IPS-20b (cell line): ENCODE measurements at regions not wholly inside any gene's neighbourhood (a gene's known extent, or its start where the extent isn't known, plus 50 kb on each side); places are given as distances from the start of the nearest gene placed in this dataset.

Experiments
- H3K27ac ChIP-seq: one replicate; pipeline ENCODE4 v1.5.1; 2013; ENCODE audit warnings: low read length
- H3K27me3 ChIP-seq: 2 replicates; pipeline ENCODE4 v1.6.1; 2013; ENCODE audit warnings: mild to moderate bottlenecking, low read length, inconsistent platforms; ENCODE audit not compliant: insufficient read depth
- H3K36me3 ChIP-seq: 2 replicates; pipeline ENCODE4 v1.6.1; 2013; ENCODE audit warnings: low read depth, mild to moderate bottlenecking, inconsistent platforms, low read length, moderate library complexity; ENCODE audit not compliant: insufficient read depth
- H3K4me1 ChIP-seq: 2 replicates; pipeline ENCODE4 v1.6.1; 2013; ENCODE audit warnings: mild to moderate bottlenecking, control low read depth, inconsistent platforms, low read length, moderate library complexity; ENCODE audit not compliant: insufficient read depth
- H3K4me3 ChIP-seq: 2 replicates; pipeline ENCODE4 v1.5.1; 2013; ENCODE audit warnings: mild to moderate bottlenecking, low read length, inconsistent platforms
- H3K9ac ChIP-seq: 2 replicates; pipeline ENCODE4 v1.6.1; 2013; ENCODE audit warnings: low read depth, mild to moderate bottlenecking, inconsistent platforms, low read length, moderate library complexity
- H3K9me3 ChIP-seq: 2 replicates; pipeline ENCODE4 v1.6.1; 2013; ENCODE audit warnings: mild to moderate bottlenecking, low read depth, low read length, inconsistent platforms; ENCODE audit not compliant: insufficient read depth

- no peaks in the 10 kb centered on the region for H3K4me1 ChIP-seq
- H3K36me3 ChIP-seq = no peaks in the 10 kb centered on the region
- no peaks in the 10 kb centered on the region for H3K9me3 ChIP-seq
- H3K27ac ChIP-seq = no peak overlapping the region
- H3K9ac ChIP-seq = no peak overlapping the region
- no peak overlapping the region for H3K4me3 ChIP-seq
- no peaks in the 10 kb centered on the region for H3K27me3 ChIP-seq
Observed at GRCh38 chr18:34280000-34280399, 55.3 kb upstream of the NOL4 start.

DNA sequence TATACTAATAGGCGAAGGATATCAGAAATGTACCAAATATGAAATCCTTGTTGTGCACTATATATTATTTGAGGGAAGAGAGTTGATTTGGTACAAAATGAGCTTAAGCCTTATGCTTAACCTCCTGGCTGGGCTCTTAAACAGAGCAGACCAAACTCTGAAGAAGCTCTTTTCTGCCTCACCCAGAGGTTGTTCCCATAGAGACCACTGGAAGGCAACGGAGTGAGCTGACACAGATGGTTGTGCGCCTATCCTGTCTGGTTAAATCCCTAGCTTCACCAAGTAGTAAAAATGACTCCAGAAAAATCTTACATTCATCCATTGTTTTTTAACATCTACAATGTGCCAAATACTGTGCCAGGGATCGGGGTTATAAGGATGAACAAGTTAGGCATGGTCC is 55.9 kb upstream of the NOL4 start:
- Histone ChIP-seq H3K9me3 (no peaks in the 10 kb centered on the region), H3K27me3 (no peaks in the 10 kb centered on the region), H3K27ac (no peak overlapping the region), H3K9ac (no peak overlapping the region), H3K36me3 (no peaks in the 10 kb centered on the region), H3K4me1 (no peaks in the 10 kb centered on the region), H3K4me3 (no peak overlapping the region)

DNA sequence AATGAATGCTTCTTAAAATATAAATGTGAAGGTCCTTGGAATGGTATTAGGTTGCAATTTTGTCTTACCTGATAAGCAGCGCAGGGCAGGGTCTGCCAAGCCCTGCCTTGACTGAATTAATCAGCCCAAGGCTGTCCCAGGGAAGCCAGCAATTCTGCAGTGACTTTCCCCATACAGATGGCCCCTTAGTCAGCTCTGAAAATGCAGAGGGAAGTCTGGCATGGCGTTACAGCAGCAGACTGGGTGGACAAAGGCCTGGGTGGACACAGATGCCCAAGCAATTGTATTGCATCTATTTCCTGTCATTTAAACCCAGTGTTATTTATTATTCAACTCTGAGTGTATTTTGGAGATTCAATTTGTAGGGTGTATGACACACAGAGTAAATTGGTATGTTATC is 56.6 kb upstream of the NOL4 start:
- H3K27me3 ChIP-seq = no peaks in the 10 kb centered on the region
- H3K4me3 ChIP-seq = no peak overlapping the region
- H3K27ac ChIP-seq = no peak overlapping the region
- no peaks in the 10 kb centered on the region for H3K9me3 ChIP-seq
- no peaks in the 10 kb centered on the region for H3K36me3 ChIP-seq
- no peaks in the 10 kb centered on the region for H3K4me1 ChIP-seq
- H3K9ac ChIP-seq = no peak overlapping the region

GRCh38 chr18:34281722-34282121 is 57.0 kb upstream of the NOL4 start:
- Histone ChIP-seq H3K27ac (no peak overlapping the region), H3K9me3 (no peaks in the 10 kb centered on the region), H3K27me3 (no peaks in the 10 kb centered on the region), H3K9ac (no peak overlapping the region), H3K36me3 (no peaks in the 10 kb centered on the region), H3K4me1 (no peaks in the 10 kb centered on the region), H3K4me3 (no peak overlapping the region)

- no peak overlapping the region for H3K27ac ChIP-seq
- no peaks in the 10 kb centered on the region for H3K9me3 ChIP-seq
- no peak overlapping the region for H3K9ac ChIP-seq
- no peaks in the 10 kb centered on the region for H3K4me1 ChIP-seq
- no peaks in the 10 kb centered on the region for H3K27me3 ChIP-seq
- H3K36me3 ChIP-seq = no peaks in the 10 kb centered on the region
- H3K4me3 ChIP-seq = no peak overlapping the region
Observed at GRCh38 chr18:34283506-34283905, 58.8 kb upstream of the NOL4 start.

GRCh38 chr18:34287825-34288224 is 63.1 kb upstream of the NOL4 start:
- H3K4me3 ChIP-seq = no peak overlapping the region
- no peaks in the 10 kb centered on the region for H3K9me3 ChIP-seq
- H3K27me3 ChIP-seq = no peaks in the 10 kb centered on the region
- no peaks in the 10 kb centered on the region for H3K36me3 ChIP-seq
- no peaks in the 10 kb centered on the region for H3K4me1 ChIP-seq
- H3K9ac ChIP-seq = no peak overlapping the region
- H3K27ac ChIP-seq = no peak overlapping the region

GRCh38 chr18:34292594-34292993 is 67.9 kb upstream of the NOL4 start:
- Histone ChIP-seq H3K36me3 (no peaks in the 10 kb centered on the region), H3K27ac (no peak overlapping the region), H3K27me3 (no peaks in the 10 kb centered on the region), H3K9ac (no peak overlapping the region), H3K4me3 (no peak overlapping the region), H3K4me1 (no peaks in the 10 kb centered on the region; the same call in 1 of the 2 replicates), H3K9me3 (no peaks in the 10 kb centered on the region)

GRCh38 chr18:34297287-34297686 is 72.6 kb upstream of the NOL4 start:
- Histone ChIP-seq H3K27me3 (no peaks in the 10 kb centered on the region), H3K9ac (no peak overlapping the region), H3K4me3 (no peak overlapping the region), H3K27ac (no peak overlapping the region), H3K36me3 (no peaks in the 10 kb centered on the region), H3K9me3 (peaks cover 5% of the 10 kb centered on the region; the same call in 1 of the 2 replicates), H3K4me1 (no peaks in the 10 kb centered on the region; the same call in 1 of the 2 replicates)

GRCh38 chr18:34299828-34300227 is 75.1 kb upstream of the NOL4 start:
- H3K4me3 ChIP-seq = no peak overlapping the region
- H3K27ac ChIP-seq = no peak overlapping the region
- H3K9ac ChIP-seq = no peak overlapping the region
- H3K27me3 ChIP-seq = no peaks in the 10 kb centered on the region
- H3K36me3 ChIP-seq = no peaks in the 10 kb centered on the region
- no peaks in the 10 kb centered on the region; the same call in 1 of the 2 replicates for H3K4me1 ChIP-seq
- peaks cover 5% of the 10 kb centered on the region; the same call in 1 of the 2 replicates for H3K9me3 ChIP-seq

GRCh38 chr18:34311468-34311867 is 86.8 kb upstream of the NOL4 start:
- no peaks in the 10 kb centered on the region for H3K9me3 ChIP-seq
- no peaks in the 10 kb centered on the region for H3K36me3 ChIP-seq
- H3K27ac ChIP-seq = no peak overlapping the region
- no peak overlapping the region for H3K4me3 ChIP-seq
- H3K9ac ChIP-seq = no peak overlapping the region
- H3K27me3 ChIP-seq = no peaks in the 10 kb centered on the region
- no peaks in the 10 kb centered on the region for H3K4me1 ChIP-seq

DNA sequence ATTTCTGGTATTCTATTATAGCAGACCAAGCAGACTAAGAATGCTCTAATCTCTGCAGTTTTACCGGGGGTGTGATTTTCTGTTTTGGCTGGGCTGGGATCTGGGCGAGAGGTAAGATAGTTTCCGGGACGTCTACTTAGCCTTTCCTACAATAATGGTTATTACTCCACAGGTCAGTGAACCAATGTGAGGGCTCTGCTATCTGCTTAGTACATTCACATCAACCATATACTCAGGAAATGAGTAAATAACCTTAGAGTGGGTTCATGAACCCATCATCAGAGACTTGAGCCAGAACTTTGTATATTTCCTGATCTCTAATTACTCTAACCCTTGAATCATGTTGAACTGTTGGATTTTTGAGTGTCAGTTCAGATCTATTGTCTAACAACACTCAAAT is 90.1 kb upstream of the NOL4 start:
- H3K9ac ChIP-seq = no peak overlapping the region
- H3K9me3 ChIP-seq = no peaks in the 10 kb centered on the region
- no peaks in the 10 kb centered on the region for H3K4me1 ChIP-seq
- no peak overlapping the region for H3K4me3 ChIP-seq
- H3K27me3 ChIP-seq = no peaks in the 10 kb centered on the region
- no peak overlapping the region for H3K27ac ChIP-seq
- H3K36me3 ChIP-seq = no peaks in the 10 kb centered on the region

DNA sequence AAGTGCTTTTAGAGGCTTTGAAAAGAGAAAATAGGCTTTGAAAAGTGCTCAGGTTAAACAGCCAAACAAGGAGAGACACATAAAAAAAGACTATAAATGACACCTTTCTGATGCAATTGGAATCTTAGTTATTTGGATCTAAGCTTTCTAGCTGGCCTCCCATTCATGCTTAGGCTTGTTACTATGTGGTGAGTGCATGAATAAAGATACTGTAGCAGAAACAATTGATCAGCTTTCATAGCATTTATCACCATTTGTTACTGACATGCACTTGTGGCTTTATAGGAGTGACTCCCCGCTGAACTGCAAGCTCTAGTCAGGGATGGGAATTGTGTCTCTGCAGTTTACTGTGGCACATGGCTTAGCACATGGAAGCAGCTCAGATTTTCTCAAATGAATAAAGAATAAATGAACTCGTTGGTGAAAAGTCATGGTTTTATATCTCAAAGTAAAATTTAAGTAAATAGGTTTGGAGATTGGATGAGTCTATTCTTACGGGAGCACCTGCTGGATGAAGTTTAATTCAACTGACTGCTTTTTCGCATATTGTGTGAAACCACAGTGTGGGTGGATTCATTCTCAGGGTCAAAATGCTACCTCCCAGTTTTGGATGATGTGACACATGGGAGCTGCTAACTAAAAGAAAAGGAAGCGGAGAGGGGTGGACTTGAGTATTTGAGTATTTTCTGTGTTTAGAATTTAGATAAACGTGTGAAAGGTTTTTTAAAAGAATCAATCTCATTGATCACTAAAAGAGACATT is 91.1 kb upstream of the NOL4 start:
- Histone ChIP-seq H3K4me3 (no peak overlapping the region), H3K36me3 (no peaks in the 10 kb centered on the region), H3K9me3 (no peaks in the 10 kb centered on the region), H3K27ac (no peak overlapping the region), H3K4me1 (no peaks in the 10 kb centered on the region), H3K9ac (no peak overlapping the region), H3K27me3 (no peaks in the 10 kb centered on the region)
